ENCODE measurements at regions not wholly inside any gene's neighbourhood (a gene's known extent, or its start where the extent isn't known, plus 50 kb on each side); places are given as distances from the start of the nearest gene placed in this dataset.

DNA sequence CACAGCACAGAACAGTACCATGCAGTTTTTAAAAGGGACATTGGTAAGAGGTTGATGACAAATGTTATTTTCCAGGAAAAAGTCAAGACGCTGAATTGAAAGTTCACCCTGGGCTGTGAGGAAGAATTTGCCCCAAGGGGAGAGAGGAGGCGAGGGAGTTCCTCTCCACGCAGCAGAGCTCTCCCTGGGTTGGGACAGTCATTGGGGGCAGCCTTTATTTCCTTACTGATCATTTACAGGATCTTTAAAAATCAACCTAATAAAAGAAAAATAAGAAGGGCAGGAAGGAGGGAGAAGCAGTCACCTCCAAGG, 49.9 kb upstream of the WNT7B start:
- Histone ChIP-seq H3K27me3 (ENCODE audit: control insufficient read depth in 1 of 2, insufficient read depth in 1 of 2, low read length in 2 of 2) (peaks cover 0 to 7% of the 10 kb centered on the region in 2 experiments), H3K9ac (ENCODE audit: low read length) (peak overlapping the region; percentile 79), H3K4ac (ENCODE audit: low read depth in 1 of 2, low read length in 2 of 2) (no peak overlapping the region), H3K79me1 (replicated peaks; ENCODE audit: low read length, poor library complexity, severe bottlenecking) (no peaks in the 10 kb centered on the region), H3K18ac (ENCODE audit: low read depth in 1 of 2, low read length in 2 of 2) (no peak overlapping the region), H3K4me2 (ENCODE audit: low read length, poor library complexity, severe bottlenecking) (peak overlapping the region; percentile 86), H3K36me3 (ENCODE audit: control insufficient read depth in 1 of 2, insufficient read depth in 2 of 2, low read depth in 1 of 2, low read length in 2 of 2) (no peaks in the 10 kb centered on the region), H3K23ac (ENCODE audit: low read length in 2 of 2) (no peak overlapping the region), H3K27ac (ENCODE audit: low read length, poor library complexity, severe bottlenecking) (no peak overlapping the region), H2AFZ (ENCODE audit: low read depth, low read length) (no peak overlapping the region), H3K4me3 (ENCODE audit: insufficient read depth in 1 of 2, low read depth in 1 of 2, low read length in 2 of 2) (peak overlapping the region in 1 of 2 experiments; percentile 71), H2BK5ac (ENCODE audit: low read depth, low read length, poor library complexity, severe bottlenecking) (no peak overlapping the region), H2BK15ac (ENCODE audit: low read depth, poor library complexity, severe bottlenecking) (no peak overlapping the region), H3K4me1 (ENCODE audit: control insufficient read depth, insufficient read depth, low read depth, low read length) (peaks cover 19% of the 10 kb centered on the region), H4K8ac (ENCODE audit: low read length) (no peak overlapping the region), H2BK120ac (ENCODE audit: low read depth, low read length) (no peak overlapping the region), H3K9me3 (ENCODE audit: control insufficient read depth, low read length) (no peaks in the 10 kb centered on the region), H3K14ac (ENCODE audit: low read length in 2 of 2) (no peak overlapping the region), H2AK5ac (ENCODE audit: low read length, severe bottlenecking) (no peak overlapping the region), H4K91ac (ENCODE audit: low read length) (no peak overlapping the region), H2BK12ac (ENCODE audit: low read length in 2 of 2) (no peak overlapping the region)
- no peak for DNase-seq
- WGBS = 82% methylated on average over 1 of the region's 3 CpGs

GRCh38 chr22:46027211-46028105, 50.5 kb upstream of the WNT7B start:
- H3K9me3 ChIP-seq (ENCODE audit: control insufficient read depth, low read length) = no peaks in the 10 kb centered on the region

GRCh38 chr22:46028106-46028991, 51.4 kb upstream of the WNT7B start:
- Histone ChIP-seq H3K4me2 (ENCODE audit: low read length, poor library complexity, severe bottlenecking) (no peak overlapping the region), H3K9ac (ENCODE audit: low read length) (no peak overlapping the region), H3K9me3 (ENCODE audit: control insufficient read depth, low read length) (no peaks in the 10 kb centered on the region)

More at GRCh38 chr22:46027211-46028105, 50.5 kb upstream of the WNT7B start:
- peak overlapping the region; percentile 83 for H4K8ac ChIP-seq (ENCODE audit: low read length)
- DNase-seq = no peak
- H3K79me1 ChIP-seq (replicated peaks; ENCODE audit: low read length, poor library complexity, severe bottlenecking) = no peaks in the 10 kb centered on the region
- WGBS = 16% methylated on average over 72 of the region's 89 CpGs
- no peak overlapping the region for H2AK5ac ChIP-seq (ENCODE audit: low read length, severe bottlenecking)
- H3K4me1 ChIP-seq (ENCODE audit: control insufficient read depth, insufficient read depth, low read depth, low read length) = peaks cover 19% of the 10 kb centered on the region
- H2AFZ ChIP-seq (ENCODE audit: low read depth, low read length) = no peak overlapping the region
- peaks cover 0 to 7% of the 10 kb centered on the region in 2 experiments for H3K27me3 ChIP-seq (ENCODE audit: control insufficient read depth in 1 of 2, insufficient read depth in 1 of 2, low read length in 2 of 2)
- peak overlapping the region; percentile 79 for H3K9ac ChIP-seq (ENCODE audit: low read length)
- H3K18ac ChIP-seq (ENCODE audit: low read depth in 1 of 2, low read length in 2 of 2) = peak overlapping the region; percentile 46 to 68
- H2BK5ac ChIP-seq (ENCODE audit: low read depth, low read length, poor library complexity, severe bottlenecking) = no peak overlapping the region
- peak overlapping the region; percentile 52 to 71 for H3K4me3 ChIP-seq (ENCODE audit: insufficient read depth in 1 of 2, low read depth in 1 of 2, low read length in 2 of 2)
- peak overlapping the region; percentile 86 for H3K4me2 ChIP-seq (ENCODE audit: low read length, poor library complexity, severe bottlenecking)
- no peaks in the 10 kb centered on the region for H3K36me3 ChIP-seq (ENCODE audit: control insufficient read depth in 1 of 2, insufficient read depth in 2 of 2, low read depth in 1 of 2, low read length in 2 of 2)
- peak overlapping the region in 1 of 2 experiments; percentile 21 for H2BK12ac ChIP-seq (ENCODE audit: low read length in 2 of 2)
- peak overlapping the region in 1 of 2 experiments; percentile 68 for H3K14ac ChIP-seq (ENCODE audit: low read length in 2 of 2)
- H3K23ac ChIP-seq (ENCODE audit: low read length in 2 of 2) = peak overlapping the region in 1 of 2 experiments; percentile 57
- H2BK15ac ChIP-seq (ENCODE audit: low read depth, poor library complexity, severe bottlenecking) = peak overlapping the region; percentile 78
- no peak overlapping the region for H3K27ac ChIP-seq (ENCODE audit: low read length, poor library complexity, severe bottlenecking)
- peak overlapping the region; percentile 70 for H4K91ac ChIP-seq (ENCODE audit: low read length)
- no peak overlapping the region for H2BK120ac ChIP-seq (ENCODE audit: low read depth, low read length)
- H3K4ac ChIP-seq (ENCODE audit: low read depth in 1 of 2, low read length in 2 of 2) = peak overlapping the region; percentile 57 to 58

DNA sequence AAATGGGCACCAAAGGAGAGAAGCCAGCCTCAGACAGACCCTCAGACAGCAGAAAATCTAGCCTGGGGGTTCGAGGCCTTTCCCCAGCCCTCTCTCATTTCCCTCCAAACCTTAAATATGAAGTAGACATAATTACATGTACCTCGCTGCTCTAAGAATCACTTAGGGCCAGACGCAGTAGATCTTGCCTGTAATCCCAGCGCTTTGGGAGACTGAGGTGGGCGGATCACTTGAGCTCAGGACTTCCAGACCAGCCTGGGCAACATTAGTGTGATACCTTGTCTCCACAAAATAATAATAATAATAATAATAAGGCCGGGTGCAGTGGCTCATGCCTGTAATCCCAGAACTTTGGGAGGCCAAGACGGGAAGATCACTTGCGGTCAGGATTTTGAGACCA, 52.1 kb upstream of the WNT7B start:
- Histone ChIP-seq H3K9ac (ENCODE audit: low read length) (no peak overlapping the region), H3K4ac (ENCODE audit: low read depth in 1 of 2, low read length in 2 of 2) (no peak overlapping the region), H2BK120ac (ENCODE audit: low read depth, low read length) (no peak overlapping the region), H3K4me2 (ENCODE audit: low read length, poor library complexity, severe bottlenecking) (no peak overlapping the region), H3K18ac (ENCODE audit: low read depth in 1 of 2, low read length in 2 of 2) (no peak overlapping the region), H2BK5ac (ENCODE audit: low read depth, low read length, poor library complexity, severe bottlenecking) (no peak overlapping the region), H3K14ac (ENCODE audit: low read length in 2 of 2) (no peak overlapping the region), H4K8ac (ENCODE audit: low read length) (no peak overlapping the region), H3K4me3 (ENCODE audit: insufficient read depth in 1 of 2, low read depth in 1 of 2, low read length in 2 of 2) (no peak overlapping the region), H2AK5ac (ENCODE audit: low read length, severe bottlenecking) (no peak overlapping the region), H3K79me1 (replicated peaks; ENCODE audit: low read length, poor library complexity, severe bottlenecking) (no peaks in the 10 kb centered on the region), H3K4me1 (ENCODE audit: control insufficient read depth, insufficient read depth, low read depth, low read length) (peaks cover 13% of the 10 kb centered on the region), H3K27ac (ENCODE audit: low read length, poor library complexity, severe bottlenecking) (no peak overlapping the region), H3K36me3 (ENCODE audit: control insufficient read depth in 1 of 2, insufficient read depth in 2 of 2, low read depth in 1 of 2, low read length in 2 of 2) (no peaks in the 10 kb centered on the region), H2AFZ (ENCODE audit: low read depth, low read length) (no peak overlapping the region), H3K23ac (ENCODE audit: low read length in 2 of 2) (no peak overlapping the region), H2BK15ac (ENCODE audit: low read depth, poor library complexity, severe bottlenecking) (no peak overlapping the region), H3K9me3 (ENCODE audit: control insufficient read depth, low read length) (no peaks in the 10 kb centered on the region), H4K91ac (ENCODE audit: low read length) (no peak overlapping the region), H3K27me3 (ENCODE audit: control insufficient read depth in 1 of 2, insufficient read depth in 1 of 2, low read length in 2 of 2) (peaks cover 0 to 7% of the 10 kb centered on the region in 2 experiments), H2BK12ac (ENCODE audit: low read length in 2 of 2) (no peak overlapping the region)
- 90% methylated on average over 8 of the region's 8 CpGs for WGBS
- DNase-seq = no peak

More at GRCh38 chr22:46028106-46028991, 51.4 kb upstream of the WNT7B start:
- Histone ChIP-seq H2BK120ac (ENCODE audit: low read depth, low read length) (no peak overlapping the region), H3K4me3 (ENCODE audit: insufficient read depth in 1 of 2, low read depth in 1 of 2, low read length in 2 of 2) (no peak overlapping the region), H4K8ac (ENCODE audit: low read length) (no peak overlapping the region), H3K23ac (ENCODE audit: low read length in 2 of 2) (peak overlapping the region in 1 of 2 experiments; percentile 57), H3K14ac (ENCODE audit: low read length in 2 of 2) (no peak overlapping the region), H3K27ac (ENCODE audit: low read length, poor library complexity, severe bottlenecking) (no peak overlapping the region), H3K4me1 (ENCODE audit: control insufficient read depth, insufficient read depth, low read depth, low read length) (peaks cover 19% of the 10 kb centered on the region), H2BK12ac (ENCODE audit: low read length in 2 of 2) (no peak overlapping the region), H3K18ac (ENCODE audit: low read depth in 1 of 2, low read length in 2 of 2) (peak overlapping the region in 1 of 2 experiments; percentile 68), H3K4ac (ENCODE audit: low read depth in 1 of 2, low read length in 2 of 2) (no peak overlapping the region), H2BK5ac (ENCODE audit: low read depth, low read length, poor library complexity, severe bottlenecking) (no peak overlapping the region), H2BK15ac (ENCODE audit: low read depth, poor library complexity, severe bottlenecking) (no peak overlapping the region), H3K79me1 (replicated peaks; ENCODE audit: low read length, poor library complexity, severe bottlenecking) (no peaks in the 10 kb centered on the region), H2AK5ac (ENCODE audit: low read length, severe bottlenecking) (no peak overlapping the region), H3K27me3 (ENCODE audit: control insufficient read depth in 1 of 2, insufficient read depth in 1 of 2, low read length in 2 of 2) (peaks cover 0 to 7% of the 10 kb centered on the region in 2 experiments), H4K91ac (ENCODE audit: low read length) (no peak overlapping the region), H2AFZ (ENCODE audit: low read depth, low read length) (no peak overlapping the region), H3K36me3 (ENCODE audit: control insufficient read depth in 1 of 2, insufficient read depth in 2 of 2, low read depth in 1 of 2, low read length in 2 of 2) (no peaks in the 10 kb centered on the region)
- 89% methylated on average over 16 of the region's 16 CpGs for WGBS
- DNase-seq = no peak
